Caco-2 (cell line): ENCODE measurements at regions not wholly inside any gene's neighbourhood (a gene's known extent, or its start where the extent isn't known, plus 50 kb on each side); places are given as distances from the start of the nearest gene placed in this dataset.

Experiments
- BruUV-seq: library from RNA; stranded (reverse); fragments of 400-500 nt; replicated peaks from 2 replicates; lab custom pipeline; 2021; lab: Mats Ljungman, UMichigan
- CTCF ChIA-PET: fragments of 300-600 bp; sonication (Branson Sonifier 250); formaldehyde crosslinking; loops from one replicate; lab custom pipeline; 2022; ENCODE audit warnings: antibody characterized with exemption; lab: Charles Lee
- POLR2A ChIA-PET: fragments of 300-600 bp; sonication (Branson Sonifier 250); formaldehyde crosslinking; loops from one replicate; lab custom pipeline; 2022; ENCODE audit warnings: antibody characterized with exemption; lab: Charles Lee
- DNase-seq, 2 experiments: peaks; one replicate each; pipeline versions ENCODE4 v3.0.0 to v3.0.0-alpha.2; 2020 to 2022
- H3K27me3 ChIP-seq: replicated peaks from 2 replicates; pipeline ENCODE4 v1.6.0; 2011; ENCODE audit warnings: low read length; ENCODE audit not compliant: control insufficient read depth, insufficient read depth
- H3K36me3 ChIP-seq: 2 replicates; pipeline ENCODE4 v1.5.1; 2011; ENCODE audit warnings: low read length; ENCODE audit not compliant: control insufficient read depth, insufficient read depth
- H3K4me1 ChIP-seq: fragments of 250-450 bp; sonication (Bioruptor Pico); 2 replicates; pipeline ENCODE4 v1.5.1; 2020; ENCODE audit warnings: mild to moderate bottlenecking
- H3K4me3 ChIP-seq: 2 replicates; pipeline ENCODE4 v1.5.1; 2011; ENCODE audit warnings: low read depth, mild to moderate bottlenecking, control low read depth, low read length
- H3K9me3 ChIP-seq: fragments of 250-450 bp; sonication (Bioruptor Pico); 2 replicates; pipeline ENCODE4 v1.5.1; 2020; ENCODE audit warnings: mild to moderate bottlenecking, moderate library complexity
- H3K27ac Mint-ChIP-seq: one replicate; pipeline ENCODE4 v1.8.0; 2022; ENCODE audit warnings: mixed read lengths; ENCODE audit not compliant: unreplicated experiment
- H3K27me3 Mint-ChIP-seq: one replicate; pipeline ENCODE4 v1.8.0; 2022; ENCODE audit warnings: mixed read lengths; ENCODE audit not compliant: insufficient read depth, unreplicated experiment
- H3K36me3 Mint-ChIP-seq: one replicate; pipeline ENCODE4 v1.8.0; 2022; ENCODE audit warnings: mild to moderate bottlenecking, mixed read lengths; ENCODE audit not compliant: insufficient read depth, unreplicated experiment
- H3K4me1 Mint-ChIP-seq: one replicate; pipeline ENCODE4 v1.8.0; 2022; ENCODE audit warnings: low read depth, mixed read lengths; ENCODE audit not compliant: unreplicated experiment
- H3K4me3 Mint-ChIP-seq: one replicate; pipeline ENCODE4 v1.8.0; 2022; ENCODE audit warnings: mild to moderate bottlenecking, moderate library complexity, mixed read lengths; ENCODE audit not compliant: unreplicated experiment
- H3K9me3 Mint-ChIP-seq: one replicate; pipeline ENCODE4 v1.8.0; 2022; ENCODE audit warnings: mixed read lengths; ENCODE audit not compliant: unreplicated experiment
- intact Hi-C: fragments of 100-400 bp; cut with micrococcal nuclease; formaldehyde crosslinking; loops from one replicate; pipeline ENCODE4 v1.10.0; 2022; ENCODE audit not compliant: unreplicated experiment
- TF ChIP-seq, protein P1 (sequence below), 2 experiments: fragments of 200-600 bp in 1 of 2; IDR thresholded peaks; 1 replicate in 1 of 2; 2 replicates in 1 of 2; pipeline versions ENCODE4 v1.5.1 to v1.8.0; 2011 to 2022; ENCODE audit warnings: antibody characterized with exemption in 1 of 2, control low read depth in 1 of 2, inconsistent platforms in 1 of 2, low read depth in 1 of 2, low read length in 1 of 2, mild to moderate bottlenecking in 1 of 2, moderate library complexity in 1 of 2; ENCODE audit not compliant: insufficient read depth in 1 of 2, severe bottlenecking in 1 of 2, unreplicated experiment in 1 of 2

DNA sequence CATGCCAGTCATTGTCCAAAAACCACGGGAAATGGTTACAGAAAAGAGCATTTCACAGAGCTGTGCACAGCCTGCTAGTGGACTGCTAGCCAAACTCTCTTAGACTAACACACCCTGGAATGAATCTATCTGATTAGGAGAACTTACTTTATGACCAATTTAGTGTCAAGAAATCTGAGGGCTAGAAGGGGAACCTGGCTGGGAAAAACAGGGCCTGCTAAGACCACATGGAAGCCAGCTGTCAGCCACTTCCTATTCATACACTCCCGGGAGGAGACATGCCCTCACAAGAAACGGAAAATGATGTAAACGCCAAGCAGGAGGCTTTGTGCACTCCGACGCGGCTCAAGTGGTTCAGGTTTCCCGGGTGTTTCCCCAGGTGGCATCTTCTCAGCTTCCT, 54.8 kb downstream of the MPP7 start:
- ChIA-PET CTCF (interaction anchor here (1.5 kb wide), 1 partner anchor 145 kb away, joined by 3 read pairs; no protein-coding TSS in a partner anchor), POLR2A (no interaction called here)
- no peaks in the 10 kb centered on the region for H3K27me3 Mint-ChIP-seq
- Histone ChIP-seq H3K36me3 (no peaks in the 10 kb centered on the region), H3K4me3 (no peak overlapping the region), H3K4me1 (no peaks in the 10 kb centered on the region), H3K9me3 (no peaks in the 10 kb centered on the region), H3K27me3 (no peaks in the 10 kb centered on the region)
- intact Hi-C loops = loop anchor here (10.0 kb wide), 1 partner anchor 143 kb away; no protein-coding TSS in a partner anchor
- no peaks in the 10 kb centered on the region for H3K9me3 Mint-ChIP-seq
- H3K4me3 Mint-ChIP-seq = no peak overlapping the region
- peaks cover 7% of the 10 kb centered on the region for H3K36me3 Mint-ChIP-seq
- DNase-seq = no peak
- BruUV-seq = no TSS peak
- TF ChIP-seq, protein P1, sequence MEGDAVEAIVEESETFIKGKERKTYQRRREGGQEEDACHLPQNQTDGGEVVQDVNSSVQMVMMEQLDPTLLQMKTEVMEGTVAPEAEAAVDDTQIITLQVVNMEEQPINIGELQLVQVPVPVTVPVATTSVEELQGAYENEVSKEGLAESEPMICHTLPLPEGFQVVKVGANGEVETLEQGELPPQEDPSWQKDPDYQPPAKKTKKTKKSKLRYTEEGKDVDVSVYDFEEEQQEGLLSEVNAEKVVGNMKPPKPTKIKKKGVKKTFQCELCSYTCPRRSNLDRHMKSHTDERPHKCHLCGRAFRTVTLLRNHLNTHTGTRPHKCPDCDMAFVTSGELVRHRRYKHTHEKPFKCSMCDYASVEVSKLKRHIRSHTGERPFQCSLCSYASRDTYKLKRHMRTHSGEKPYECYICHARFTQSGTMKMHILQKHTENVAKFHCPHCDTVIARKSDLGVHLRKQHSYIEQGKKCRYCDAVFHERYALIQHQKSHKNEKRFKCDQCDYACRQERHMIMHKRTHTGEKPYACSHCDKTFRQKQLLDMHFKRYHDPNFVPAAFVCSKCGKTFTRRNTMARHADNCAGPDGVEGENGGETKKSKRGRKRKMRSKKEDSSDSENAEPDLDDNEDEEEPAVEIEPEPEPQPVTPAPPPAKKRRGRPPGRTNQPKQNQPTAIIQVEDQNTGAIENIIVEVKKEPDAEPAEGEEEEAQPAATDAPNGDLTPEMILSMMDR (IDR thresholded peaks at IDR 0.05; ENCODE audit: insufficient read depth in 1 of 2, low read depth in 1 of 2, low read length in 1 of 2, severe bottlenecking in 1 of 2, unreplicated experiment in 1 of 2) = no peak
- peaks cover 6% of the 10 kb centered on the region for H3K4me1 Mint-ChIP-seq
- H3K27ac Mint-ChIP-seq = no peak overlapping the region

DNA sequence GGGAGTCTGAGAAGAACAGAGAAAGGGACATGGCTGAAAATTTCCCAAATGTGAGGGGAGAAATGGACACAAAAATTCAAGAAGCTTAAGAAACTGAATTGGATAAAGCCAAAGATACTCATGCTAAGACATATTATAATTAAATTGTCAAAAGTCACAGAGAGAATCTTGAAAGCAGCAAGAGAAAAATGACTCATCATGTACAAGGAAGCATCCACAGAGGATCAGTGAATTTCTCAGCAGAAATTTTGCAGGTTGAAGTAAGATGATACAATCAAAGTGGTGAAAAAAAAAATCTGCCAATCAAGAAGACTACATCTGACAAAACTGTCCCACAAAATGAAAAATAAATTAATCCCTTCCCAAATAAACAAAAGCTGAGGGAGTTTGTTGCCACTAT, 56.8 kb downstream of the MPP7 start:
- TF ChIP-seq, protein P1 (IDR thresholded peaks at IDR 0.05; ENCODE audit: insufficient read depth in 1 of 2, low read depth in 1 of 2, low read length in 1 of 2, severe bottlenecking in 1 of 2, unreplicated experiment in 1 of 2) = no peak
- BruUV-seq = no TSS peak
- no peak for DNase-seq
- Mint-ChIP-seq H3K36me3 (no peaks in the 10 kb centered on the region), H3K27ac (no peak overlapping the region), H3K27me3 (no peaks in the 10 kb centered on the region), H3K9me3 (no peaks in the 10 kb centered on the region), H3K4me1 (no peaks in the 10 kb centered on the region), H3K4me3 (no peak overlapping the region)
- no peak overlapping the region for H3K4me3 ChIP-seq
- no peaks in the 10 kb centered on the region for H3K9me3 ChIP-seq
- H3K27me3 ChIP-seq = no peaks in the 10 kb centered on the region
- CTCF ChIA-PET = no interaction called here
- no peaks in the 10 kb centered on the region for H3K36me3 ChIP-seq
- intact Hi-C loops = loop anchor here (10.0 kb wide), 1 partner anchor 141 kb away; no protein-coding TSS in a partner anchor
- 0 out of 2 replicates have a peak, but pooled peaks cover 2% of the 10 kb centered on the region for H3K4me1 ChIP-seq
- POLR2A ChIA-PET = no interaction called here

DNA sequence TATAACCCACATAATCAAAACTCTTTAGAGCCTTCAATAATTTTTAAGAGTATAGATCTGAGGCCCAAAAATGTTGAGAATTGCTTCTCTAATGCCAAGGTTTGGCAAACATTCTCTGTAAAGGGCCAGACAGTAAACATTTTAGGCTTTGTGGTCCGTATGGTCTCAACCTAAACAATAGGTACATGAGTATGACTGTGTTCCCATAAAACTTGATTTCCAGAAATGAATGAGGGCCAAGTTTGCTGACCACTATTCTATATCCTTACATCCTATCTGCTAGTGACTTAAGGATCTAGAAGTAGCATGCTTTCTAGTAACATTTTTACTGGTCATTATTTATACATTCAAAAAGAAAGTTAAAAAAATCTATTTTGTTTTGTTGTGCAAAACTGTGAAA, 58.9 kb downstream of the MPP7 start:
- Mint-ChIP-seq H3K4me3 (no peak overlapping the region), H3K27me3 (no peaks in the 10 kb centered on the region), H3K36me3 (no peaks in the 10 kb centered on the region), H3K9me3 (no peaks in the 10 kb centered on the region), H3K27ac (no peak overlapping the region), H3K4me1 (no peaks in the 10 kb centered on the region)
- TF ChIP-seq, protein P1 (IDR thresholded peaks at IDR 0.05; ENCODE audit: insufficient read depth in 1 of 2, low read depth in 1 of 2, low read length in 1 of 2, severe bottlenecking in 1 of 2, unreplicated experiment in 1 of 2) = no peak
- DNase-seq = no peak
- no peaks in the 10 kb centered on the region for H3K36me3 ChIP-seq
- POLR2A ChIA-PET = no interaction called here
- intact Hi-C loops = loop anchor here (5.0 to 10.0 kb wide), 3 partner anchors 139 to 797 kb away; no protein-coding TSS in a partner anchor
- no peaks in the 10 kb centered on the region for H3K9me3 ChIP-seq
- no peaks in the 10 kb centered on the region for H3K27me3 ChIP-seq
- H3K4me3 ChIP-seq = no peak overlapping the region
- no TSS peak for BruUV-seq
- H3K4me1 ChIP-seq = peaks cover 13% of the 10 kb centered on the region
- CTCF ChIA-PET = no interaction called here
